ENCODE measurements at regions not wholly inside any gene's neighbourhood (a gene's known extent, or its start where the extent isn't known, plus 50 kb on each side); places are given as distances from the start of the nearest gene placed in this dataset.

DNA sequence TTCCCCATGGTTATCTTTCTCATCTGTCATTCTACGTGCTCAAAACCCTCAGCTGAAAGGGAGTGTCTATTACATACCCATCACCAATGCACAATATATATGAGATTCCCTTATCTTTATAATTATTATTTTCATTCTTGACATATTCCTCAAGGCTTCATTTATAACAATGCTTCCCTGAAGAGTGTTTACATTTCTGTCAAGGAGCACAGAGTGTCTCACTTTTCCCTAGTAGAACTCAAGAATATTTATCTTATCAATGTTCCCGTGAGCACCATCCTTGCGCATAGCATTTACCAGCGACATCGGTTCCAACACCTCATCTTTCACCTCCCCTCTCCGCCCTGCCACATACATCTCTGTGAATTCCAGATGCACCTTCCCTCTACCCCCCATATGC, 250.6 kb downstream of the PLA2G4A start:
- TF ChIP-seq, protein P1, sequence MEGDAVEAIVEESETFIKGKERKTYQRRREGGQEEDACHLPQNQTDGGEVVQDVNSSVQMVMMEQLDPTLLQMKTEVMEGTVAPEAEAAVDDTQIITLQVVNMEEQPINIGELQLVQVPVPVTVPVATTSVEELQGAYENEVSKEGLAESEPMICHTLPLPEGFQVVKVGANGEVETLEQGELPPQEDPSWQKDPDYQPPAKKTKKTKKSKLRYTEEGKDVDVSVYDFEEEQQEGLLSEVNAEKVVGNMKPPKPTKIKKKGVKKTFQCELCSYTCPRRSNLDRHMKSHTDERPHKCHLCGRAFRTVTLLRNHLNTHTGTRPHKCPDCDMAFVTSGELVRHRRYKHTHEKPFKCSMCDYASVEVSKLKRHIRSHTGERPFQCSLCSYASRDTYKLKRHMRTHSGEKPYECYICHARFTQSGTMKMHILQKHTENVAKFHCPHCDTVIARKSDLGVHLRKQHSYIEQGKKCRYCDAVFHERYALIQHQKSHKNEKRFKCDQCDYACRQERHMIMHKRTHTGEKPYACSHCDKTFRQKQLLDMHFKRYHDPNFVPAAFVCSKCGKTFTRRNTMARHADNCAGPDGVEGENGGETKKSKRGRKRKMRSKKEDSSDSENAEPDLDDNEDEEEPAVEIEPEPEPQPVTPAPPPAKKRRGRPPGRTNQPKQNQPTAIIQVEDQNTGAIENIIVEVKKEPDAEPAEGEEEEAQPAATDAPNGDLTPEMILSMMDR (IDR thresholded peaks at IDR 0.05), result no peak
- TF ChIP-seq POLR2A (IDR thresholded peaks at IDR 0.05), result no peak
